ENCODE measurements at regions not wholly inside any gene's neighbourhood (a gene's known extent, or its start where the extent isn't known, plus 50 kb on each side); places are given as distances from the start of the nearest gene placed in this dataset.
A peak's percentile ranks its signal among the peaks of the same experiment; 100 is the strongest.

GRCh38 chr3:65037861-65038260 is 350.1 kb upstream of the ADAMTS9 start:
- 48 to 80% (median 50%) methylated on average over 1 to 2 of the region's 2 CpGs; no CpG with 5 or more reads in 6 of the 10 experiments for WGBS, 10 experiments
- H3K4me1 ChIP-seq (replicated peaks in 1 of 2), result no peaks in the 10 kb centered on the region
- in situ Hi-C loops (cut with MboI; ENCODE audit: low pct_unique_long_range_greater_than_20kb in 2 of 9, low sequenced_read_pairs in 9 of 9, unreplicated experiment in 9 of 9), result no loop called here
- no peak overlapping the region for H3K4me3 ChIP-seq
- no peak for ATAC-seq (replicated peaks in 6 of 8)
- no peak overlapping the region for H3K27ac ChIP-seq

DNA sequence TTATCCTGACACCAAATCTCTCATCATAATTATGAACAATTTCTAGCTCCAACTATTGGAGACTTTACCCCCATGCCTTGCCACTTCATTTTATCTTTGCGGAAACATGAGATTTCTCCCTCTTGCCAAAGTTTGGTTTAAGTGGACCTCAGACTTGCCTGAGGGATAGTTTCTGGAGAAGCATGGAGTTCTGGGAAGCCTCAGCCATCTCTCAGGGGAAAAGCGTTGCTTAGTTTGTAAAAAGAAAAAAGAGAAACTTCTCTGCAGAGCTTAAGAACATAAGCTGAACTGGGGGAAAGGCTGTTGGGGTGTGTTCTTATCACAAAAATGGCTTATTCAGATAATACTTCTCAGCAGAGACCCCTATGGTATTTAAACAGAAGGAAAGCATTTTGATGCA is 347.4 kb upstream of the ADAMTS9 start:
- 63 to 100% (median 100%) methylated on average over 1 to 2 of the region's 2 CpGs; no CpG with 5 or more reads in 3 of the 10 experiments for WGBS, 10 experiments
- H3K4me1 ChIP-seq (replicated peaks in 1 of 2), result no peaks in the 10 kb centered on the region
- in situ Hi-C loops (cut with MboI; ENCODE audit: low pct_unique_long_range_greater_than_20kb in 2 of 9, low sequenced_read_pairs in 9 of 9, unreplicated experiment in 9 of 9), result no loop called here
- no peak overlapping the region for H3K4me3 ChIP-seq
- no peak for ATAC-seq (replicated peaks in 6 of 8)
- H3K27ac ChIP-seq, result no peak overlapping the region

GRCh38 chr3:65033576-65033975 is 345.8 kb upstream of the ADAMTS9 start:
- no peaks in the 10 kb centered on the region for H3K4me1 ChIP-seq (replicated peaks in 1 of 2)
- 75 to 100% (median 94%) methylated on average over 1 to 2 of the region's 2 CpGs; no CpG with 5 or more reads in 1 of the 10 experiments for WGBS, 10 experiments
- no peak for ATAC-seq (replicated peaks in 6 of 8)
- in situ Hi-C loops (cut with MboI; ENCODE audit: low pct_unique_long_range_greater_than_20kb in 2 of 9, low sequenced_read_pairs in 9 of 9, unreplicated experiment in 9 of 9), result no loop called here
- no peak overlapping the region for H3K27ac ChIP-seq
- no peak overlapping the region for H3K4me3 ChIP-seq

- Histone ChIP-seq H3K4me1 (replicated peaks in 1 of 2) (no peaks in the 10 kb centered on the region), H3K4me3 (no peak overlapping the region), H3K27ac (no peak overlapping the region)
- peak in 4 of 8 experiments; percentile 43 to 99 (median 90) for ATAC-seq (replicated peaks in 6 of 8)
- WGBS, 10 experiments, result 0 to 100% (median 87%) methylated on average over 1 to 3 of the region's 3 CpGs; no CpG with 5 or more reads in 2 of the 10 experiments
- in situ Hi-C loops (cut with MboI; ENCODE audit: low pct_unique_long_range_greater_than_20kb in 2 of 9, low sequenced_read_pairs in 9 of 9, unreplicated experiment in 9 of 9), result no loop called here
Observed at GRCh38 chr3:65030847-65031463, 343.2 kb upstream of the ADAMTS9 start.

GRCh38 chr3:65030014-65030627 is 342.3 kb upstream of the ADAMTS9 start:
- Histone ChIP-seq H3K27ac (no peak overlapping the region), H3K4me3 (no peak overlapping the region), H3K4me1 (replicated peaks in 1 of 2) (no peaks in the 10 kb centered on the region)
- ATAC-seq (replicated peaks in 6 of 8), result no peak
- 50 to 100% (median 89%) methylated on average over 1 to 4 of the region's 4 CpGs; no CpG with 5 or more reads in 1 of the 10 experiments for WGBS, 10 experiments
- in situ Hi-C loops (cut with MboI; ENCODE audit: low pct_unique_long_range_greater_than_20kb in 2 of 9, low sequenced_read_pairs in 9 of 9, unreplicated experiment in 9 of 9), result no loop called here

DNA sequence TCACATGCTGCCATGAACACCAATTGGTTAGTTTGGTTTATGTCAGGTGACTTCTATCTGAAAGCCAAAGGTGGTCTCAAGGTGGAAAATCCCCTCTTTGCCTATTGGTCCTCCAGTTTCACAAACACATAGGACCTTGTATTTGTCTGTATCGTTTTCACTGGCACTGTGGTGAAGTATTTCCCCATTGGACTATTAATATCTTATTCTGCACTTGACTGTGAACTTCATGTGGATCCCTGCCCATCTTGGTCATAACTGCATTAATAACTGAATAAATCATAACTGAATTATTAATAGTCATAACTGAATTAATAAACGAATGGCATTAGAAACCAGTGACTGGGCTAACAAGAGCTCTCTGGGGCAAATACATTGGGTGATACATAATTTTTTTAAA is 341.3 kb upstream of the ADAMTS9 start:
- Histone ChIP-seq H3K4me3 (no peak overlapping the region), H3K4me1 (replicated peaks in 1 of 2) (no peaks in the 10 kb centered on the region), H3K27ac (no peak overlapping the region)
- no peak for ATAC-seq (replicated peaks in 6 of 8)
- WGBS, 10 experiments, result 44 to 94% (median 89%) methylated on average over 1 to 2 of the region's 2 CpGs; no CpG with 5 or more reads in 2 of the 10 experiments
- in situ Hi-C loops (cut with MboI; ENCODE audit: low pct_unique_long_range_greater_than_20kb in 2 of 9, low sequenced_read_pairs in 9 of 9, unreplicated experiment in 9 of 9), result no loop called here

GRCh38 chr3:65028024-65028423 is 340.2 kb upstream of the ADAMTS9 start:
- no peaks in the 10 kb centered on the region for H3K4me1 ChIP-seq (replicated peaks in 1 of 2)
- WGBS, 10 experiments, result 57 to 100% (median 66%) methylated on average over 1 to 2 of the region's 2 CpGs; no CpG with 5 or more reads in 6 of the 10 experiments
- H3K27ac ChIP-seq, result no peak overlapping the region
- no peak overlapping the region for H3K4me3 ChIP-seq
- ATAC-seq (replicated peaks in 6 of 8), result no peak
- in situ Hi-C loops (cut with MboI; ENCODE audit: low pct_unique_long_range_greater_than_20kb in 2 of 9, low sequenced_read_pairs in 9 of 9, unreplicated experiment in 9 of 9), result no loop called here

DNA sequence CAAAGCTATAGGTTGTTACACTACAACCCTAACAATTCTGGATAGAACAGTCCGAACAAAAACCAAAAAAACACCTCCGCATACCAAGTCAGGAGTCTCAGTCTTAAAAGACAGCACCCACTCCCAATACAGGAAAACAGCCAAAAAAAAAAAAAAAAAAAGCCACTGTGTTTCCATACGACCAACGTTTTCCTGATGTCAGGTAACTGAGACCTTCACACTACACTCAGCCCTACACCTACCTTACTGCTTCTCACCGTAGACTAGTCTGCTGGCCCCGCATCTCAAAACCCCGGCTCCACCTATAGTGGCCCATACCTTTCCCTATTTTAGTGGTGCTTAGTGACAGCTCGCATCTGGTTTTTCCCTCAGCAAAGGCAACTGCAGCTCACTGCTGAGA is 339.5 kb upstream of the ADAMTS9 start:
- Histone ChIP-seq H3K4me1 (replicated peaks in 1 of 2) (no peaks in the 10 kb centered on the region), H3K4me3 (no peak overlapping the region), H3K27ac (no peak overlapping the region)
- no peak for ATAC-seq (replicated peaks in 6 of 8)
- in situ Hi-C loops (cut with MboI; ENCODE audit: low pct_unique_long_range_greater_than_20kb in 2 of 9, low sequenced_read_pairs in 9 of 9, unreplicated experiment in 9 of 9), result no loop called here
- 68 to 100% (median 81%) methylated on average over 2 to 7 of the region's 8 CpGs; no CpG with 5 or more reads in 2 of the 10 experiments for WGBS, 10 experiments

GRCh38 chr3:65026151-65026550 is 338.4 kb upstream of the ADAMTS9 start:
- ATAC-seq (replicated peaks in 6 of 8), result no peak
- Histone ChIP-seq H3K4me3 (no peak overlapping the region), H3K4me1 (replicated peaks in 1 of 2) (no peaks in the 10 kb centered on the region), H3K27ac (no peak overlapping the region)
- in situ Hi-C loops (cut with MboI; ENCODE audit: low pct_unique_long_range_greater_than_20kb in 2 of 9, low sequenced_read_pairs in 9 of 9, unreplicated experiment in 9 of 9), result no loop called here
- 82 to 98% (median 91%) methylated on average over 2 to 9 of the region's 9 CpGs for WGBS, 10 experiments

DNA sequence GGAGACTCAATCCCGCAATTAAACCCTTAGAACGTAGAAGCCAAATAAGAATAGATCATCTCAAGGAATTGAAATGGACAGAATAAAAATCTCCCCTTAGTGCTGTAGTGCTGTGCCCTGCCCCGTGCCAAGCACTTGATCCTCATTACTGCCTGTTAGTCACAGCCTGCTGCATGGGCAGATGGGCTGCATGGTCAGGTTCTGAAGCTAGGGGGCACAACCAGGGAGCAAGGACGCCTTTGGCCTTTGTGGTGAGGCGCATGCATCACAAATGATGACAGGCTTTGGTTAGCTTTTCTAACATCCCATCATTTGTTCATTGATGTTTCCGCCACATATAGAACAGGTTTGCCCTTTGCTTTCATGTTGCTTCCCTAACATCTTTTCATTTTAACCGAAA is 336.3 kb upstream of the ADAMTS9 start:
- no peak overlapping the region for H3K27ac ChIP-seq
- 69 to 96% (median 86%) methylated on average over 3 to 6 of the region's 7 CpGs for WGBS, 10 experiments
- in situ Hi-C loops (cut with MboI; ENCODE audit: low pct_unique_long_range_greater_than_20kb in 2 of 9, low sequenced_read_pairs in 9 of 9, unreplicated experiment in 9 of 9), result no loop called here
- H3K4me3 ChIP-seq, result no peak overlapping the region
- ATAC-seq (replicated peaks in 6 of 8), result no peak
- H3K4me1 ChIP-seq (replicated peaks in 1 of 2), result peaks cover 17 to 19% of the 10 kb centered on the region in 2 donors

DNA sequence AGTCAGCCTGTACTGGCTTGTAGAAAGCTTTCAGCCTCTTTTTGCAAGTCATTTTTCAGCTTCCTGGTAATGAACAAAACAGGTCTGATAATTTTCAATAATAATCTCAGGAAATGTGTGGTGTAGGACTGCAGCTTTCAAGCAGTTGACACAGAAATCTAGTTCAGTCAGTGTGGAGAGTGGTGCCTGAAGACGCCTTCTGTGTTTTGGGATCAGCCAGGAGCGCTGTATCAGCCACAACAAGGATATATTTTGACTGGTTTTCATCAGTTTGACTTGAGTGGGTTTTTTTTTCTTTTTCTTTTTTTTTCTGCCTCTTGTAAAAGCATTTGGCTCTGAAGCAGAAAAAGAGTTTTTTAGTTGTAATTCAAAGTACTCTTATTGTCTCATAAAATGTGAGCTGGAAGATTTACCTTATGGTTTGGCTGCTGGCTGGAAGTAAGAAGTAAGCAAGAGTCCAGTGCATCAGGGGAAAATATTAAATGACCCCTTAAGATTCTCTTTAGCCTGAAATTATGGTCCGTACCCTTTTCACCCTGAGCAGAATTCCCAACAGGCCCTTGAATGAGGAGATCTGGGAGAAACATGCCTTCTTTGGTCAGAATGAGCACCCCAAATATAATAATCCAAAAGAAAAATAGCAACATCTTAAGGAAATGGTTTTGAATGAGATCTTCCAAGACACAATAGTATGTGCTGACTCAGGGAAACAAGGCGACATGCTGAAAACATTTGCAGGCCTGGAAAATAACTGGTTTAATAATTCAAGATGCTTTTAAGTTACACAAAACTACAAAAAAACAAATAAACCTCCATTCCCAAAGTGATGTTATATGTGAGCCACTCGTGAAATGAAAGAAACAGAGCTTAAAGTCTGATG is 332.7 kb upstream of the ADAMTS9 start:
- in situ Hi-C loops (cut with MboI; ENCODE audit: low pct_unique_long_range_greater_than_20kb in 2 of 9, low sequenced_read_pairs in 9 of 9, unreplicated experiment in 9 of 9), result no loop called here
- H3K27ac ChIP-seq, result no peak overlapping the region
- WGBS, 10 experiments, result 56 to 94% (median 86%) methylated on average over 3 to 5 of the region's 5 CpGs; no CpG with 5 or more reads in 1 of the 10 experiments
- H3K4me3 ChIP-seq, result no peak overlapping the region
- peak in 3 of 8 experiments; percentile 13 to 33 (median 27) for ATAC-seq (replicated peaks in 6 of 8)
- peaks cover 25 to 27% of the 10 kb centered on the region in 2 donors for H3K4me1 ChIP-seq (replicated peaks in 1 of 2)

DNA sequence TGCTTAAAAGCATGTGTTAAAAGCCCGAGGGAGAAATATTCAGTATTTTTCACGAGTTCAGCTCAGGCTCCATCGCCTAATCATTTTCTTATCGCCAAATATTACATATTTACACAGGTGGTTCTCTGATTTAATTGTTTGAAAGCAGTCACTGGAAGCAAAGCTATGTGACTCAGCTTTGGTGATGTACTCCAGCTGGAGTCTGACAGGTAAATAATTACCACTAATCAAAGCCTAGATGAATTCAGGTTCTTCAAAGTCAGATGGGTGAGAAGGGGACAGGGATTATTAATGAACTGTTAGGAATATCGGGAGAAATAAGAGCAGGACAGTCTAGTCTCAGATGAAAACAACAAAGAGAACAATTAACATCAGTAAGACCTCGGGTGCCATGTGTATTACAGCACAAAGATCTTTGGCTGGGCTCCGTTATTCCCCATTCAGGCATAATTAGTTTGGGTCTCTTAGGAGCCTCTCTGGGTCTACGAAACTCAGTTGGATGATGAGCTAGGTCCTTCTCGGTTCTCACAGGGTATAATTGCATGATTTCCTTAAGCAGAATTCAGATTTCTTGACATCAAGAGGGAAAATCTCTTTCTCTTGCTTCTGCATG is 331.7 kb upstream of the ADAMTS9 start:
- H3K27ac ChIP-seq, result no peak overlapping the region
- peaks cover 25 to 29% of the 10 kb centered on the region in 2 donors for H3K4me1 ChIP-seq (replicated peaks in 1 of 2)
- in situ Hi-C loops (cut with MboI; ENCODE audit: low pct_unique_long_range_greater_than_20kb in 2 of 9, low sequenced_read_pairs in 9 of 9, unreplicated experiment in 9 of 9), result no loop called here
- 20 to 62% (median 47%) methylated on average over 1 to 9 of the region's 9 CpGs; no CpG with 5 or more reads in 1 of the 10 experiments for WGBS, 10 experiments
- ATAC-seq (replicated peaks in 6 of 8), result peak in 5 of 8 experiments; percentile 37 to 86 (median 61)
- no peak overlapping the region for H3K4me3 ChIP-seq

- in situ Hi-C loops (cut with MboI; ENCODE audit: low pct_unique_long_range_greater_than_20kb in 2 of 9, low sequenced_read_pairs in 9 of 9, unreplicated experiment in 9 of 9), result no loop called here
- no peak for ATAC-seq (replicated peaks in 6 of 8)
- Histone ChIP-seq H3K4me1 (replicated peaks in 1 of 2) (peaks cover 25 to 29% of the 10 kb centered on the region in 2 donors), H3K27ac (no peak overlapping the region), H3K4me3 (no peak overlapping the region)
Observed at GRCh38 chr3:65018801-65019200, 331.0 kb upstream of the ADAMTS9 start.
